ENCODE measurements at regions not wholly inside any gene's neighbourhood (a gene's known extent, or its start where the extent isn't known, plus 50 kb on each side); places are given as distances from the start of the nearest gene placed in this dataset.

GRCh38 chr10:118966850-118967125 is 62.7 kb upstream of the NANOS1 start:
- H3K4me3 ChIP-seq (ENCODE audit: low read depth, low read length) = no peak overlapping the region
- no peaks in the 10 kb centered on the region for H3K9me3 ChIP-seq (ENCODE audit: severe bottlenecking)
- no peak for DNase-seq
- H3K27me3 ChIP-seq (ENCODE audit: insufficient read depth, low read depth, severe bottlenecking) = no peaks in the 10 kb centered on the region
- no peaks in the 10 kb centered on the region for H3K36me3 ChIP-seq
- TF ChIP-seq, protein P1, sequence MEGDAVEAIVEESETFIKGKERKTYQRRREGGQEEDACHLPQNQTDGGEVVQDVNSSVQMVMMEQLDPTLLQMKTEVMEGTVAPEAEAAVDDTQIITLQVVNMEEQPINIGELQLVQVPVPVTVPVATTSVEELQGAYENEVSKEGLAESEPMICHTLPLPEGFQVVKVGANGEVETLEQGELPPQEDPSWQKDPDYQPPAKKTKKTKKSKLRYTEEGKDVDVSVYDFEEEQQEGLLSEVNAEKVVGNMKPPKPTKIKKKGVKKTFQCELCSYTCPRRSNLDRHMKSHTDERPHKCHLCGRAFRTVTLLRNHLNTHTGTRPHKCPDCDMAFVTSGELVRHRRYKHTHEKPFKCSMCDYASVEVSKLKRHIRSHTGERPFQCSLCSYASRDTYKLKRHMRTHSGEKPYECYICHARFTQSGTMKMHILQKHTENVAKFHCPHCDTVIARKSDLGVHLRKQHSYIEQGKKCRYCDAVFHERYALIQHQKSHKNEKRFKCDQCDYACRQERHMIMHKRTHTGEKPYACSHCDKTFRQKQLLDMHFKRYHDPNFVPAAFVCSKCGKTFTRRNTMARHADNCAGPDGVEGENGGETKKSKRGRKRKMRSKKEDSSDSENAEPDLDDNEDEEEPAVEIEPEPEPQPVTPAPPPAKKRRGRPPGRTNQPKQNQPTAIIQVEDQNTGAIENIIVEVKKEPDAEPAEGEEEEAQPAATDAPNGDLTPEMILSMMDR (IDR thresholded peaks at IDR 0.05; ENCODE audit: low read depth, low read length) = no peak
- H3K27ac ChIP-seq = peak overlapping the region; percentile 78

- Histone ChIP-seq H3K36me3 (no peaks in the 10 kb centered on the region), H3K27me3 (ENCODE audit: insufficient read depth, low read depth, severe bottlenecking) (no peaks in the 10 kb centered on the region), H3K4me3 (ENCODE audit: low read depth, low read length) (no peak overlapping the region), H3K9me3 (ENCODE audit: severe bottlenecking) (no peaks in the 10 kb centered on the region), H3K27ac (peak overlapping the region; percentile 78; the same call in 1 of the 2 replicates)
- DNase-seq = no peak
- TF ChIP-seq, protein P1 (IDR thresholded peaks at IDR 0.05; ENCODE audit: low read depth, low read length) = no peak
Observed at GRCh38 chr10:118967160-118967559, 62.4 kb upstream of the NANOS1 start.

DNA sequence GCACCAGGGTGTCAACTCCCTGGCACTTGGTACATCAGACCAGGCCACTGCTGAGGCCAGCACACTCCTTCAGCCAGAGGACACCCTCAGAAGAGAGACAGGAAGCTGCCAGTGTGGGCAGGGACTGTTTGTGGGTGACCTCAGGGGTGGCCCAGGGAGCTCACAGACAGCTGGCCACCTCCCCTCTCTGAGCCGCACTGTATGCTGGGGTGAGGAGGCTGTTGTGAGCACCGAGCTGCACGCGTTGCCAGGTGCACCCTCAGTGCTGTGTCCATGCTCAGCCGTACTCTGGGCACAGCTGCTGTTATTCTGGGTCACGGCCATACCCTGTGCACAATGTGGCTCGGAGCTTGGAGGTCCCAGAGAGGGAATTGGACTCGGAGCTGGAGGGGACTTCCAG is 61.5 kb upstream of the NANOS1 start:
- no peak for DNase-seq
- Histone ChIP-seq H3K9me3 (ENCODE audit: severe bottlenecking) (peaks cover under 1% of the 10 kb centered on the region), H3K27me3 (ENCODE audit: insufficient read depth, low read depth, severe bottlenecking) (no peaks in the 10 kb centered on the region), H3K36me3 (no peaks in the 10 kb centered on the region), H3K27ac (no peak overlapping the region), H3K4me3 (ENCODE audit: low read depth, low read length) (no peak overlapping the region)
- TF ChIP-seq, protein P1 (IDR thresholded peaks at IDR 0.05; ENCODE audit: low read depth, low read length) = no peak

DNA sequence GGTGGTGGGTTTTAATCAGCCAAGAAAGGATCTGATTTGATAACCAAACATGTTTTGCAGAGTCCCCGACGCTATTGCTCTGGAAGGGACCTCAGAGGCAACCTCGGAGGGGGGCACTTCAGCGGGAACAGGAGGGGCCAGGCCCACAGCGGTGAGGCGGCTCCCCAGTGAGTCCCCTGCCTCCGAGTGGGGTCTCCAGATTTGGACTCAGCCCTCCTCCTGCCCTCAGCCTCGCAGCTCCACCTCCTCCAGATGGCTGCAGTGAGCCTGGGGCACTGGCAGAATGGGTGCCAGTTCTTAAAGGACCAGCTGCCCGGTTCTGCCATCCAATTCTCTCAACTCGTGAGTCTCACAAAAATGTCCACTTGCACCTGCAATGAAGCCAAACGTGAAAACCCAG is 61.0 kb upstream of the NANOS1 start:
- H3K4me3 ChIP-seq (ENCODE audit: low read depth, low read length) = no peak overlapping the region
- H3K27me3 ChIP-seq (ENCODE audit: insufficient read depth, low read depth, severe bottlenecking) = no peaks in the 10 kb centered on the region
- no peak for DNase-seq
- TF ChIP-seq, protein P1 (IDR thresholded peaks at IDR 0.05; ENCODE audit: low read depth, low read length) = no peak
- peaks cover 4% of the 10 kb centered on the region for H3K9me3 ChIP-seq (ENCODE audit: severe bottlenecking)
- H3K36me3 ChIP-seq = no peaks in the 10 kb centered on the region
- no peak overlapping the region for H3K27ac ChIP-seq

- no peak for DNase-seq
- TF ChIP-seq, protein P1 (IDR thresholded peaks at IDR 0.05; ENCODE audit: low read depth, low read length) = no peak
- Histone ChIP-seq H3K36me3 (no peaks in the 10 kb centered on the region), H3K9me3 (ENCODE audit: severe bottlenecking) (peaks cover 7% of the 10 kb centered on the region), H3K27ac (no peak overlapping the region), H3K27me3 (ENCODE audit: insufficient read depth, low read depth, severe bottlenecking) (no peaks in the 10 kb centered on the region), H3K4me3 (ENCODE audit: low read depth, low read length) (no peak overlapping the region)
Observed at GRCh38 chr10:118969014-118969413, 60.5 kb upstream of the NANOS1 start.

DNA sequence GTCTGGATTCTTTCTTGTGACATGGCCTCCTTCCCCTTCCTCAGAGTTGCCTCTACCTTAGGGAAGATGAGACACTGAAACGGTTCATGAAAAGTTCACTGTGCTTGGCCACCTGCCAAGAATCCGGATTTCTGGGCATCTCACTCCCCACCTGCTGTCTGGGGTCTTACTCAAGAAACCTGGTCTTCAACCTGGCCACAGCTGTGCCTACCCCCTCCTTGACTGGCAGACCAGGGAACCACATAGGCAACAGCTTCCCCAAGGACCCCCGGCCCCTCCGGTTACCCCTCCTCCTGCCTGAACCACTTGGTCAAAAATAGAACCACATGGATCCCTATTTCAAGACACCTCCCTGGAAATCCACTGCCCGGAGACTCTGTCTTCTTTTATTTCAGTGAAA is 58.7 kb upstream of the NANOS1 start:
- DNase-seq = peak; percentile 82
- peaks cover 7% of the 10 kb centered on the region for H3K9me3 ChIP-seq (ENCODE audit: severe bottlenecking)
- no peaks in the 10 kb centered on the region for H3K36me3 ChIP-seq
- TF ChIP-seq, protein P1 (IDR thresholded peaks at IDR 0.05; ENCODE audit: low read depth, low read length) = no peak
- no peak overlapping the region for H3K4me3 ChIP-seq (ENCODE audit: low read depth, low read length)
- H3K27me3 ChIP-seq (ENCODE audit: insufficient read depth, low read depth, severe bottlenecking) = no peaks in the 10 kb centered on the region
- peak overlapping the region; percentile 29 for H3K27ac ChIP-seq
